Memory B cell (primary cell): ENCODE measurements at regions not wholly inside any gene's neighbourhood (a gene's known extent, or its start where the extent isn't known, plus 50 kb on each side); places are given as distances from the start of the nearest gene placed in this dataset.
"Not testable (repeated sequence)": the region's sequence is repeated elsewhere in the genome, so short reads cannot be mapped to it uniquely, and the experiment has no call there.

Source experiments
- ATAC-seq: fragments of 150-1000 bp; cut with Tn5 transposase; 2 replicates; pipeline ENCODE4 v1.10.0; 2021; ENCODE audit warnings: low read depth, mild to moderate bottlenecking, moderate library complexity
- DNase-seq, 2 donors: peaks; one replicate each; pipeline ENCODE4 v3.0.0; 2022; ENCODE audit warnings: low spot score in 2 of 2
- H3K27ac Mint-ChIP-seq: one replicate; pipeline ENCODE4 v1.8.0; 2022; ENCODE audit warnings: mild to moderate bottlenecking, moderate library complexity, mixed read lengths
- H3K27me3 Mint-ChIP-seq: one replicate; pipeline ENCODE4 v1.8.0; 2022; ENCODE audit warnings: mixed read lengths
- H3K36me3 Mint-ChIP-seq: one replicate; pipeline ENCODE4 v1.8.0; 2022; ENCODE audit warnings: mild to moderate bottlenecking, mixed read lengths
- H3K4me1 Mint-ChIP-seq: one replicate; pipeline ENCODE4 v1.8.0; 2022; ENCODE audit warnings: mixed read lengths
- H3K4me3 Mint-ChIP-seq: one replicate; pipeline ENCODE4 v1.8.0; 2022; ENCODE audit warnings: mild to moderate bottlenecking, moderate library complexity, mixed read lengths
- H3K9me3 Mint-ChIP-seq: one replicate; pipeline ENCODE4 v1.8.0; 2022; ENCODE audit warnings: mixed read lengths

GRCh38 chr3:137330246-137330645, 372.5 kb downstream of the IL20RB start:
- Mint-ChIP-seq H3K27ac (no peak overlapping the region), H3K4me1 (no peaks in the 10 kb centered on the region), H3K36me3 (no peaks in the 10 kb centered on the region), H3K27me3 (no peaks in the 10 kb centered on the region), H3K9me3 (peaks cover 9% of the 10 kb centered on the region), H3K4me3 (no peak overlapping the region)
- ATAC-seq (no peak), DNase-seq (no peak)

GRCh38 chr3:137332297-137332696, 374.5 kb downstream of the IL20RB start:
- Mint-ChIP-seq H3K27ac (no peak overlapping the region), H3K27me3 (no peaks in the 10 kb centered on the region), H3K36me3 (no peaks in the 10 kb centered on the region), H3K9me3 (peaks cover 9% of the 10 kb centered on the region), H3K4me3 (no peak overlapping the region), H3K4me1 (no peaks in the 10 kb centered on the region)
- no peak for DNase-seq
- ATAC-seq, result no peak

- peaks cover 13% of the 10 kb centered on the region for H3K9me3 Mint-ChIP-seq
- no peaks in the 10 kb centered on the region for H3K36me3 Mint-ChIP-seq
- DNase-seq (no peak), ATAC-seq (no peak)
- no peaks in the 10 kb centered on the region for H3K4me1 Mint-ChIP-seq
- no peak overlapping the region for H3K4me3 Mint-ChIP-seq
- no peaks in the 10 kb centered on the region for H3K27me3 Mint-ChIP-seq
- no peak overlapping the region for H3K27ac Mint-ChIP-seq
Measured at GRCh38 chr3:137335478-137335877, 377.7 kb downstream of the IL20RB start.

GRCh38 chr3:137338400-137338799, 380.6 kb downstream of the IL20RB start:
- H3K4me1 Mint-ChIP-seq, H3K27me3 Mint-ChIP-seq, DNase-seq, H3K4me3 Mint-ChIP-seq, H3K27ac Mint-ChIP-seq, H3K9me3 Mint-ChIP-seq, H3K36me3 Mint-ChIP-seq, ATAC-seq: not testable (repeated sequence)

GRCh38 chr3:137343283-137343682, 385.5 kb downstream of the IL20RB start:
- no peaks in the 10 kb centered on the region for H3K36me3 Mint-ChIP-seq
- no peaks in the 10 kb centered on the region for H3K27me3 Mint-ChIP-seq
- peaks cover 4% of the 10 kb centered on the region for H3K9me3 Mint-ChIP-seq
- DNase-seq, result no peak
- ATAC-seq, result no peak
- no peak overlapping the region for H3K4me3 Mint-ChIP-seq
- no peaks in the 10 kb centered on the region for H3K4me1 Mint-ChIP-seq
- H3K27ac Mint-ChIP-seq, result no peak overlapping the region

GRCh38 chr3:137347132-137347531, 389.3 kb downstream of the IL20RB start:
- no peaks in the 10 kb centered on the region for H3K27me3 Mint-ChIP-seq
- no peaks in the 10 kb centered on the region for H3K36me3 Mint-ChIP-seq
- H3K4me1 Mint-ChIP-seq, result no peaks in the 10 kb centered on the region
- no peak overlapping the region for H3K27ac Mint-ChIP-seq
- ATAC-seq, result no peak
- H3K9me3 Mint-ChIP-seq, result peaks cover 6% of the 10 kb centered on the region
- DNase-seq, result no peak
- H3K4me3 Mint-ChIP-seq, result no peak overlapping the region

- no peaks in the 10 kb centered on the region for H3K36me3 Mint-ChIP-seq
- H3K27me3 Mint-ChIP-seq, result no peaks in the 10 kb centered on the region
- DNase-seq (no peak), ATAC-seq (no peak)
- peaks cover 6% of the 10 kb centered on the region for H3K9me3 Mint-ChIP-seq
- no peak overlapping the region for H3K27ac Mint-ChIP-seq
- no peak overlapping the region for H3K4me3 Mint-ChIP-seq
- no peaks in the 10 kb centered on the region for H3K4me1 Mint-ChIP-seq
Measured at GRCh38 chr3:137347817-137348368, 390.1 kb downstream of the IL20RB start.

- DNase-seq (no peak), ATAC-seq (no peak)
- Mint-ChIP-seq H3K36me3 (no peaks in the 10 kb centered on the region), H3K27me3 (no peaks in the 10 kb centered on the region), H3K4me3 (no peak overlapping the region), H3K4me1 (no peaks in the 10 kb centered on the region), H3K9me3 (peaks cover 6% of the 10 kb centered on the region), H3K27ac (no peak overlapping the region)
Measured at GRCh38 chr3:137348936-137349335, 391.2 kb downstream of the IL20RB start.

GRCh38 chr3:137349557-137350348, 392.0 kb downstream of the IL20RB start:
- DNase-seq (no peak), ATAC-seq (no peak)
- Mint-ChIP-seq H3K27me3 (no peaks in the 10 kb centered on the region), H3K9me3 (peaks cover 6% of the 10 kb centered on the region), H3K36me3 (no peaks in the 10 kb centered on the region), H3K4me3 (no peak overlapping the region), H3K4me1 (no peaks in the 10 kb centered on the region), H3K27ac (no peak overlapping the region)

- DNase-seq (no peak), ATAC-seq (no peak)
- H3K4me1 Mint-ChIP-seq, result no peaks in the 10 kb centered on the region
- H3K36me3 Mint-ChIP-seq, result no peaks in the 10 kb centered on the region
- no peaks in the 10 kb centered on the region for H3K27me3 Mint-ChIP-seq
- no peak overlapping the region for H3K4me3 Mint-ChIP-seq
- H3K27ac Mint-ChIP-seq, result no peak overlapping the region
- H3K9me3 Mint-ChIP-seq, result peaks cover 12% of the 10 kb centered on the region
Measured at GRCh38 chr3:137360531-137361201, 402.9 kb downstream of the IL20RB start.

- Mint-ChIP-seq H3K4me3 (no peak overlapping the region), H3K27me3 (no peaks in the 10 kb centered on the region), H3K9me3 (peaks cover 8% of the 10 kb centered on the region), H3K36me3 (no peaks in the 10 kb centered on the region), H3K27ac (no peak overlapping the region), H3K4me1 (no peaks in the 10 kb centered on the region)
- DNase-seq (no peak), ATAC-seq (no peak)
Measured at GRCh38 chr3:137382005-137382594, 382.0 kb upstream of the SOX14 start.

GRCh38 chr3:137385922-137386321, 378.2 kb upstream of the SOX14 start:
- ATAC-seq (no peak), DNase-seq (no peak)
- no peaks in the 10 kb centered on the region for H3K27me3 Mint-ChIP-seq
- no peaks in the 10 kb centered on the region for H3K36me3 Mint-ChIP-seq
- peaks cover 8% of the 10 kb centered on the region for H3K9me3 Mint-ChIP-seq
- no peak overlapping the region for H3K4me3 Mint-ChIP-seq
- no peaks in the 10 kb centered on the region for H3K4me1 Mint-ChIP-seq
- H3K27ac Mint-ChIP-seq, result no peak overlapping the region

- no peak overlapping the region for H3K27ac Mint-ChIP-seq
- peaks cover 2% of the 10 kb centered on the region for H3K9me3 Mint-ChIP-seq
- DNase-seq, result no peak
- peaks cover 4% of the 10 kb centered on the region for H3K27me3 Mint-ChIP-seq
- H3K36me3 Mint-ChIP-seq, result no peaks in the 10 kb centered on the region
- no peaks in the 10 kb centered on the region for H3K4me1 Mint-ChIP-seq
- no peak for ATAC-seq
- no peak overlapping the region for H3K4me3 Mint-ChIP-seq
Measured at GRCh38 chr3:137409584-137409983, 354.5 kb upstream of the SOX14 start.

GRCh38 chr3:137410028-137410427, 354.1 kb upstream of the SOX14 start:
- H3K9me3 Mint-ChIP-seq, result peaks cover 2% of the 10 kb centered on the region
- H3K36me3 Mint-ChIP-seq, result no peaks in the 10 kb centered on the region
- DNase-seq, result no peak
- ATAC-seq, result no peak
- H3K27ac Mint-ChIP-seq, result no peak overlapping the region
- H3K4me1 Mint-ChIP-seq, result no peaks in the 10 kb centered on the region
- H3K4me3 Mint-ChIP-seq, result no peak overlapping the region
- H3K27me3 Mint-ChIP-seq, result peaks cover 4% of the 10 kb centered on the region
